IMR-90 (cell line): ENCODE measurements at regions not wholly inside any gene's neighbourhood (a gene's known extent, or its start where the extent isn't known, plus 50 kb on each side); places are given as distances from the start of the nearest gene placed in this dataset.

ENCODE experiments used
- ATAC-seq: fragments of 200-7000 bp; cut with Tn5 transposase; 2 replicates; pipeline ENCODE4 v1.9.1; 2020; ENCODE audit warnings: low read depth, mild to moderate bottlenecking, moderate library complexity
- BruUV-seq: library from RNA; stranded (reverse); fragments of 400-500 nt; replicated peaks from 2 replicates; lab custom pipeline; 2021; lab: Mats Ljungman, UMichigan
- CTCF ChIA-PET: fragments of 300-600 bp; formaldehyde crosslinking; extraction: SDS; loops from one replicate; lab custom pipeline; 2021; ENCODE audit warnings: antibody characterized with exemption; lab: Yijun Ruan, JAX
- POLR2A ChIA-PET: fragments of 300-600 bp; sonication (Branson Sonifier 250); formaldehyde crosslinking; loops from one replicate; lab custom pipeline; 2022; ENCODE audit warnings: antibody characterized with exemption; ENCODE audit not compliant: unreplicated experiment; lab: Charles Lee
- DNase-seq: peaks from one replicate; pipeline ENCODE4 v3.0.0; 2013
- H2AFZ ChIP-seq: replicated peaks from 2 replicates; pipeline ENCODE3; 2013; ENCODE audit warnings: low read length, mild to moderate bottlenecking; ENCODE audit not compliant: poor library complexity
- H2AK5ac ChIP-seq: 2 replicates; pipeline ENCODE4 v1.6.1; 2013; ENCODE audit warnings: low read depth, low read length, inconsistent platforms
- H2AK9ac ChIP-seq: replicated peaks from 2 replicates; pipeline ENCODE3; 2013; ENCODE audit warnings: mild to moderate bottlenecking, low read depth, low read length, moderate library complexity; ENCODE audit not compliant: poor library complexity
- H2BK120ac ChIP-seq: 2 replicates; pipeline ENCODE4 v1.6.1; 2013; ENCODE audit warnings: low read depth, low read length, inconsistent platforms
- H2BK15ac ChIP-seq: 3 replicates; pipeline ENCODE4 v1.6.1; 2013; ENCODE audit warnings: low read depth, low read length, inconsistent platforms
- H2BK20ac ChIP-seq: 2 replicates; pipeline ENCODE4 v1.6.1; 2013; ENCODE audit warnings: low read depth, mild to moderate bottlenecking, inconsistent platforms, low read length, moderate library complexity
- H2BK5ac ChIP-seq: 2 replicates; pipeline ENCODE4 v1.6.1; 2013; ENCODE audit warnings: mild to moderate bottlenecking, low read depth, low read length, inconsistent platforms; ENCODE audit not compliant: poor library complexity, severe bottlenecking
- H3K14ac ChIP-seq: replicated peaks from 2 replicates; pipeline ENCODE4 v1.6.1; 2013; ENCODE audit warnings: low read depth, low read length, inconsistent platforms
- H3K18ac ChIP-seq: 2 replicates; pipeline ENCODE4 v1.6.1; 2013; ENCODE audit warnings: low read depth, low read length, control low read depth
- H3K23ac ChIP-seq: 2 replicates; pipeline ENCODE4 v1.6.1; 2013; ENCODE audit warnings: low read depth, low read length, inconsistent platforms
- H3K27ac ChIP-seq: 2 replicates; pipeline ENCODE4 v1.5.1; 2013; ENCODE audit warnings: mild to moderate bottlenecking, control low read depth, low read length; ENCODE audit not compliant: insufficient read depth
- H3K27me3 ChIP-seq: 2 replicates; pipeline ENCODE4 v1.6.1; 2013; ENCODE audit warnings: low read length; ENCODE audit not compliant: control insufficient read depth, insufficient read depth
- H3K36me3 ChIP-seq: 2 replicates; pipeline ENCODE4 v1.6.1; 2013; ENCODE audit warnings: low read length, mixed read lengths; ENCODE audit not compliant: control insufficient read depth, insufficient read depth
- H3K4ac ChIP-seq: 2 replicates; pipeline ENCODE4 v1.6.1; 2013; ENCODE audit warnings: low read depth, low read length, inconsistent platforms
- H3K4me1 ChIP-seq: 2 replicates; pipeline ENCODE4 v1.6.1; 2013; ENCODE audit warnings: low read length, mixed read lengths; ENCODE audit not compliant: control insufficient read depth, insufficient read depth
- H3K4me2 ChIP-seq: 2 replicates; pipeline ENCODE4 v1.6.1; 2013; ENCODE audit warnings: low read depth, mild to moderate bottlenecking, control low read depth, low read length, moderate library complexity
- H3K4me3 ChIP-seq: 2 replicates; pipeline ENCODE4 v1.5.1; 2013; ENCODE audit warnings: low read depth, mild to moderate bottlenecking, control low read depth, low read length, moderate library complexity; ENCODE audit not compliant: insufficient read depth
- H3K56ac ChIP-seq: 2 replicates; pipeline ENCODE4 v1.6.1; 2013; ENCODE audit warnings: low read length, inconsistent platforms; ENCODE audit not compliant: insufficient read depth; ENCODE audit errors: extremely low read depth
- H3K79me1 ChIP-seq, 2 experiments: 2 replicates each; pipeline ENCODE4 v1.6.1; 2013; ENCODE audit warnings: low read length in 2 of 2, inconsistent platforms in 1 of 2, low read depth in 1 of 2
- H3K9ac ChIP-seq: 2 replicates; pipeline ENCODE4 v1.6.1; 2013; ENCODE audit warnings: low read depth, low read length, control low read depth
- H3K9me1 ChIP-seq: 2 replicates; pipeline ENCODE4 v1.6.1; 2013; ENCODE audit warnings: low read length, inconsistent platforms; ENCODE audit not compliant: insufficient read depth
- H3K9me3 ChIP-seq: 2 replicates; pipeline ENCODE4 v1.6.1; 2013; ENCODE audit warnings: low read length; ENCODE audit not compliant: control insufficient read depth, insufficient read depth
- H4K20me1 ChIP-seq: 2 replicates; pipeline ENCODE4 v1.6.1; 2013; ENCODE audit warnings: low read length, inconsistent platforms; ENCODE audit not compliant: insufficient read depth
- H4K5ac ChIP-seq: 2 replicates; pipeline ENCODE4 v1.6.1; 2013; ENCODE audit warnings: mild to moderate bottlenecking, low read depth, low read length, control low read depth
- H4K8ac ChIP-seq, 2 experiments: 2 replicates each; pipeline ENCODE4 v1.6.1; 2013; ENCODE audit warnings: low read depth in 2 of 2, low read length in 2 of 2, control low read depth in 1 of 2, inconsistent platforms in 1 of 2
- H4K91ac ChIP-seq: 2 replicates; pipeline ENCODE4 v1.6.1; 2013; ENCODE audit warnings: low read depth, low read length, inconsistent platforms; ENCODE audit not compliant: insufficient read depth
- BHLHE40 ChIP-seq: fragments of 150-350 bp; IDR thresholded peaks from 2 replicates; pipeline ENCODE4 v1.6.1; 2016; ENCODE audit warnings: mild to moderate bottlenecking, low read depth, low read length
- CEBPB ChIP-seq: IDR thresholded peaks from 2 replicates; pipeline ENCODE4 v1.6.1; 2012; ENCODE audit warnings: low read depth, low read length, improper control_type of control experiment
- CHD1 ChIP-seq: IDR thresholded peaks from 2 replicates; pipeline ENCODE4 v1.6.1; 2012; ENCODE audit warnings: low read depth, low read length, improper control_type of control experiment
- FOS ChIP-seq: fragments of 150-350 bp; IDR thresholded peaks from 2 replicates; pipeline ENCODE4 v1.6.1; 2016; ENCODE audit warnings: low read depth, low read length
- MXI1 ChIP-seq: IDR thresholded peaks from 2 replicates; pipeline ENCODE4 v1.6.1; 2012; ENCODE audit warnings: low read depth, mild to moderate bottlenecking, low read length, moderate library complexity, borderline replicate concordance
- POLR2A ChIP-seq: IDR thresholded peaks from 2 replicates; pipeline ENCODE4 v1.6.1; 2012; ENCODE audit warnings: mild to moderate bottlenecking, low read depth, low read length
- RAD21 ChIP-seq: IDR thresholded peaks from 2 replicates; pipeline ENCODE4 v1.6.1; 2012; ENCODE audit warnings: low read length, improper control_type of control experiment
- RFX5 ChIP-seq: IDR thresholded peaks from 2 replicates; pipeline ENCODE4 v1.8.0; 2012; ENCODE audit warnings: low read depth, mild to moderate bottlenecking, low read length, moderate library complexity
- SMC3 ChIP-seq: fragments of 150-350 bp; IDR thresholded peaks from 2 replicates; pipeline ENCODE4 v1.6.1; 2016; ENCODE audit warnings: low read depth, mild to moderate bottlenecking, antibody characterized with exemption, low read length, moderate library complexity
- USF2 ChIP-seq: fragments of 150-350 bp; IDR thresholded peaks from 2 replicates; pipeline ENCODE4 v1.6.1; 2017; ENCODE audit warnings: mild to moderate bottlenecking, antibody characterized with exemption, low read length, low read depth
- WGBS, 2 experiments: methylation state at CpG; one replicate each; pipeline versions ENCODE4 v1.1.5 to v1.1.7; 2013; ENCODE audit warnings: missing lambda C conversion rate in 2 of 2; ENCODE audit not compliant: insufficient read length in 1 of 2; ENCODE audit errors: extremely low coverage in 2 of 2; 5-methylcytosine and 5-hydroxymethylcytosine counted together
- dilution Hi-C: fragments of 300-500 bp; cut with HindIII; formaldehyde crosslinking; loops from one replicate; pipeline ENCODE4 v1.14.3; 2018; ENCODE audit warnings: low sequenced_read_pairs; ENCODE audit not compliant: unreplicated experiment
- in situ Hi-C: fragments of 300-500 bp; cut with MboI; formaldehyde crosslinking; loops from 3 replicates; pipeline ENCODE4 v1.14.3; 2019; ENCODE audit warnings: low sequenced_read_pairs, inconsistent platforms, mixed read lengths
- intact Hi-C: fragments of 100-400 bp; cut with micrococcal nuclease; formaldehyde crosslinking; loops from 2 replicates; pipeline ENCODE4 v1.10.0; 2022
- TF ChIP-seq, protein P1 (sequence below): fragments of 150-350 bp; IDR thresholded peaks from 2 replicates; pipeline ENCODE4 v1.6.1; 2016; ENCODE audit warnings: low read depth, mild to moderate bottlenecking, low read length, moderate library complexity, borderline replicate concordance

DNA sequence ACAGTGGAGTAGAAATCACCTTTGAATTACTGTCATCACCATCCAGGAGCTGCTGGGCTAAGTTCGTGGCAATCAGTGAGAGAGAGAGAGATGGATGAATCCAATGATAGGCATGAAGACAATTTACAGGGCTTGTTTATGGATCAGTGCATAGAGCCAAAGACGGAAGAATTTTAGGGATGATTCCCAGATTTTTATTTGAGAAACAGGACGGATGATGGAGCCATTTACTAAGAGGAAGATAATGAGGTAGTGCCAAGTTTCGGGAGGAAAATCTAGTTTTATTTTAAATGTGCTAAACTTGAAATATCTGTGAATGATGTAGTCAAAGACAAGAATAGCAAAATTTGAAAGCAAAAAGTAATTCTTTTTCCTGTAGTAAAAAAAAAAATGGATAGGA, 394.2 kb upstream of the PAPPA start:
- Histone ChIP-seq H4K91ac (no peak overlapping the region), H3K4ac (no peak overlapping the region), H3K14ac (no peak overlapping the region), H3K4me1 (no peaks in the 10 kb centered on the region), H2AK5ac (no peak overlapping the region), H2BK5ac (no peak overlapping the region), H3K18ac (no peak overlapping the region), H3K4me2 (no peak overlapping the region), H4K8ac (no peak overlapping the region), H2BK15ac (no peak overlapping the region; the same call in 2 of the 3 replicates), H3K9me3 (no peaks in the 10 kb centered on the region), H3K36me3 (no peaks in the 10 kb centered on the region), H3K9ac (no peak overlapping the region), H2AFZ (no peak overlapping the region), H2BK20ac (no peak overlapping the region), H3K27ac (no peak overlapping the region), H3K27me3 (no peaks in the 10 kb centered on the region), H3K9me1 (no peaks in the 10 kb centered on the region), H3K56ac (no peak overlapping the region), H3K79me1 (no peaks in the 10 kb centered on the region), H4K5ac (no peak overlapping the region), H2BK120ac (no peak overlapping the region), H3K4me3 (no peak overlapping the region), H3K23ac (no peak overlapping the region), H2AK9ac (no peak overlapping the region), H4K20me1 (no peaks in the 10 kb centered on the region)
- dilution Hi-C loops, result no loop called here
- in situ Hi-C loops, result no loop called here
- ChIA-PET CTCF (no interaction called here), POLR2A (no interaction called here)
- 100% methylated on average over 1 of the region's 4 CpGs; no CpG with 5 or more reads in 1 of the 2 experiments for WGBS, 2 experiments
- no TSS peak for BruUV-seq
- DNase-seq, result no peak
- no peak for ATAC-seq
- no peak for TF ChIP-seq USF2
- TF ChIP-seq, protein P1, sequence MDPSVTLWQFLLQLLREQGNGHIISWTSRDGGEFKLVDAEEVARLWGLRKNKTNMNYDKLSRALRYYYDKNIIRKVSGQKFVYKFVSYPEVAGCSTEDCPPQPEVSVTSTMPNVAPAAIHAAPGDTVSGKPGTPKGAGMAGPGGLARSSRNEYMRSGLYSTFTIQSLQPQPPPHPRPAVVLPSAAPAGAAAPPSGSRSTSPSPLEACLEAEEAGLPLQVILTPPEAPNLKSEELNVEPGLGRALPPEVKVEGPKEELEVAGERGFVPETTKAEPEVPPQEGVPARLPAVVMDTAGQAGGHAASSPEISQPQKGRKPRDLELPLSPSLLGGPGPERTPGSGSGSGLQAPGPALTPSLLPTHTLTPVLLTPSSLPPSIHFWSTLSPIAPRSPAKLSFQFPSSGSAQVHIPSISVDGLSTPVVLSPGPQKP, result no peak
- no peak for TF ChIP-seq FOS
- TF ChIP-seq MXI1, result no peak
- no peak for TF ChIP-seq RFX5
- TF ChIP-seq CHD1, result no peak
- TF ChIP-seq BHLHE40, result no peak
- no peak for TF ChIP-seq RAD21
- TF ChIP-seq CEBPB, result no peak
- no peak for TF ChIP-seq SMC3
- TF ChIP-seq POLR2A, result no peak
- intact Hi-C loops, result loop anchor here (5.0 kb wide), 2 partner anchors 167 to 183 kb away; no protein-coding TSS in a partner anchor
